HepG2 (cell line): ENCODE measurements at regions not wholly inside any gene's neighbourhood (a gene's known extent, or its start where the extent isn't known, plus 50 kb on each side); places are given as distances from the start of the nearest gene placed in this dataset.

Experiments
- AFF4 ChIP-seq: sonication (generic); formaldehyde crosslinking; IDR thresholded peaks from 2 replicates; pipeline ENCODE4 v1.4.0; 2020; ENCODE audit warnings: missing genetic modification reagents
- CHD2 ChIP-seq: IDR thresholded peaks from 2 replicates; pipeline ENCODE4 v1.6.1; 2011; ENCODE audit warnings: low read depth, low read length, improper control_type of control experiment
- E2F5 ChIP-seq: sonication (generic); formaldehyde crosslinking; conservative IDR thresholded peaks from 2 replicates; pipeline ENCODE4 v1.4.0; 2020; ENCODE audit warnings: missing genetic modification reagents
- ETV6 ChIP-seq: sonication (generic); formaldehyde crosslinking; conservative IDR thresholded peaks from 2 replicates; pipeline ENCODE4 v1.4.0; 2020; ENCODE audit warnings: missing genetic modification reagents
- EZH2 ChIP-seq: conservative IDR thresholded peaks from 2 replicates; pipeline ENCODE4 v1.6.1; 2012; ENCODE audit warnings: mild to moderate bottlenecking, low read depth, low read length, moderate library complexity
- SAP130 ChIP-seq: IDR thresholded peaks from 2 replicates; pipeline ENCODE4 v1.6.1; 2016; ENCODE audit warnings: low read depth
- SP2 ChIP-seq: sonication (generic); formaldehyde crosslinking; IDR thresholded peaks from 2 replicates; pipeline ENCODE4 v1.5.1; 2020; ENCODE audit warnings: mild to moderate bottlenecking, missing genetic modification reagents
- TAF1 ChIP-seq: sonication (generic); formaldehyde crosslinking; IDR thresholded peaks from 2 replicates; pipeline ENCODE4 v1.4.0; 2020; ENCODE audit warnings: missing genetic modification reagents
- ZBTB37 ChIP-seq: sonication (generic); formaldehyde crosslinking; IDR thresholded peaks from 2 replicates; pipeline ENCODE4 v1.4.0; 2020; ENCODE audit warnings: mild to moderate bottlenecking, missing genetic modification reagents
- ZFP41 ChIP-seq: sonication (generic); formaldehyde crosslinking; IDR thresholded peaks from 2 replicates; pipeline ENCODE4 v1.4.0; 2020; ENCODE audit warnings: mild to moderate bottlenecking, missing genetic modification reagents, borderline replicate concordance
- ZNF747 ChIP-seq: sonication (generic); formaldehyde crosslinking; IDR thresholded peaks from 2 replicates; pipeline ENCODE4 v1.8.1; 2023; ENCODE audit warnings: missing genetic modification reagents, mild to moderate bottlenecking, borderline replicate concordance

- no peak for TF ChIP-seq CHD2
- TF ChIP-seq EZH2 = no peak
- TF ChIP-seq ETV6 (CRISPR knock-in tag) = no peak
- TF ChIP-seq SAP130 (CRISPR knock-in tag) = no peak
- TF ChIP-seq ZNF747 (CRISPR knock-in tag) = no peak
- no peak for TF ChIP-seq ZFP41 (CRISPR knock-in tag)
- no peak for TF ChIP-seq AFF4 (CRISPR knock-in tag)
- no peak for TF ChIP-seq SP2
- no peak for TF ChIP-seq ZBTB37 (CRISPR knock-in tag)
- no peak for TF ChIP-seq E2F5 (CRISPR knock-in tag)
- TF ChIP-seq TAF1 = no peak
Measured at GRCh38 chr21:39056636-39057035, 126.6 kb downstream of the PSMG1 start.
